MM.1S (cell line): ENCODE measurements at regions not wholly inside any gene's neighbourhood (a gene's known extent, or its start where the extent isn't known, plus 50 kb on each side); places are given as distances from the start of the nearest gene placed in this dataset.

Source experiments
- CTCF ChIP-seq: fragments of 300-600 bp; sonication (generic); IDR thresholded peaks from 2 replicates; pipeline ENCODE4 v1.5.1; 2016; ENCODE audit warnings: antibody characterized with exemption, low read length, mixed read lengths
- EZH2phosphoT487 ChIP-seq: fragments of 300-600 bp; sonication (generic); IDR thresholded peaks from 2 replicates; pipeline ENCODE4 v1.6.1; 2018; ENCODE audit warnings: antibody characterized with exemption, low read length

- TF ChIP-seq CTCF (no peak), EZH2phosphoT487 (no peak)
These were observed 192.2 kb downstream of the SH2D4B start for GRCh38 chr10:80729896-80730295.
